SKM-1 treated with dmso at 0.1 percent for 144 hours (cell line): ENCODE measurements at regions not wholly inside any gene's neighbourhood (a gene's known extent, or its start where the extent isn't known, plus 50 kb on each side); places are given as distances from the start of the nearest gene placed in this dataset.

Experiments
- DNase-seq: peaks from one replicate; lab custom pipeline; 2025; ENCODE audit not compliant: unreplicated experiment; lab: John Stamatoyannopoulos, UW

- DNase-seq = no peak
These were observed 1802.9 kb upstream of the WWC1 start for GRCh38 chr5:166488560-166488959.

GRCh38 chr5:166493040-166493439 lies 1798.4 kb upstream of the WWC1 start:
- DNase-seq = no peak

GRCh38 chr5:166493612-166494011 lies 1797.8 kb upstream of the WWC1 start:
- DNase-seq = no peak

- no peak for DNase-seq
These were observed 1793.8 kb upstream of the WWC1 start for GRCh38 chr5:166497496-166498104.

GRCh38 chr5:166499447-166500240 lies 1791.8 kb upstream of the WWC1 start:
- no peak for DNase-seq

GRCh38 chr5:166503506-166503905 lies 1787.9 kb upstream of the WWC1 start:
- no peak for DNase-seq

GRCh38 chr5:166505067-166505466 lies 1786.4 kb upstream of the WWC1 start:
- no peak for DNase-seq

GRCh38 chr5:166505544-166505943 lies 1785.9 kb upstream of the WWC1 start:
- no peak for DNase-seq

GRCh38 chr5:166507810-166508425 lies 1783.5 kb upstream of the WWC1 start:
- DNase-seq = no peak

- DNase-seq = peak; percentile 10
These were observed 1782.4 kb upstream of the WWC1 start for GRCh38 chr5:166509085-166509484.

- DNase-seq = no peak
These were observed 1773.5 kb upstream of the WWC1 start for GRCh38 chr5:166517976-166518375.

- no peak for DNase-seq
These were observed 1768.2 kb upstream of the WWC1 start for GRCh38 chr5:166523206-166523605.

- no peak for DNase-seq
These were observed 1762.2 kb upstream of the WWC1 start for GRCh38 chr5:166529200-166529599.

GRCh38 chr5:166532456-166533220 lies 1758.8 kb upstream of the WWC1 start:
- DNase-seq = no peak

GRCh38 chr5:166535641-166536040 lies 1755.8 kb upstream of the WWC1 start:
- no peak for DNase-seq

GRCh38 chr5:166540156-166540555 lies 1751.3 kb upstream of the WWC1 start:
- no peak for DNase-seq

GRCh38 chr5:166551384-166551783 lies 1740.1 kb upstream of the WWC1 start:
- DNase-seq = no peak

GRCh38 chr5:166553778-166554177 lies 1737.7 kb upstream of the WWC1 start:
- no peak for DNase-seq

- DNase-seq = no peak
These were observed 1729.7 kb upstream of the WWC1 start for GRCh38 chr5:166561759-166562158.

- DNase-seq = peak; percentile 94
These were observed 1729.2 kb upstream of the WWC1 start for GRCh38 chr5:166562246-166562645.

- DNase-seq = no peak
These were observed 1724.7 kb upstream of the WWC1 start for GRCh38 chr5:166566725-166567124.

GRCh38 chr5:166570865-166571264 lies 1720.6 kb upstream of the WWC1 start:
- DNase-seq = no peak
